SKM-1 treated with dmso at 0.1 percent for 144 hours (cell line): ENCODE measurements at regions not wholly inside any gene's neighbourhood (a gene's known extent, or its start where the extent isn't known, plus 50 kb on each side); places are given as distances from the start of the nearest gene placed in this dataset.

Experiments used
- DNase-seq: peaks from one replicate; lab custom pipeline; 2025; ENCODE audit not compliant: unreplicated experiment; lab: John Stamatoyannopoulos, UW

DNA sequence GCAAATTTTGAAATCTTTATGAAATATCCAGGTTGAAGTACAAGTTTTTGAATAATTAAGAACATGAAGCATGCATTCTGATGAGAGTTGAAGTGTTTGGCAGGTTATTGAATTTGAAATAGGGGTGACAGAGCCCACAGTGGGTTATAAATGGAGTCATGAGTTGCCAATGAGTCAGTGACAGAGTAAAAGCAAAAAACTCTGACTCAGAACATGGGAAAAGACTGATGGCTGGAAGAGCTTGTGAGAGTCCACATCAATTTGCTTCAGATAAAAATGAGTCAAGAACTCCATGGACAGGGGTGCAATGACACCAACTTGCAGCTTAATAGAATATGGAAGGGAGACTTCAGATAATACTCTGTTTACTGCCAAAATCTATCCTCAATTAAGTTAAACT lies 105.3 kb downstream of the SLC6A15 start:
- no peak for DNase-seq

DNA sequence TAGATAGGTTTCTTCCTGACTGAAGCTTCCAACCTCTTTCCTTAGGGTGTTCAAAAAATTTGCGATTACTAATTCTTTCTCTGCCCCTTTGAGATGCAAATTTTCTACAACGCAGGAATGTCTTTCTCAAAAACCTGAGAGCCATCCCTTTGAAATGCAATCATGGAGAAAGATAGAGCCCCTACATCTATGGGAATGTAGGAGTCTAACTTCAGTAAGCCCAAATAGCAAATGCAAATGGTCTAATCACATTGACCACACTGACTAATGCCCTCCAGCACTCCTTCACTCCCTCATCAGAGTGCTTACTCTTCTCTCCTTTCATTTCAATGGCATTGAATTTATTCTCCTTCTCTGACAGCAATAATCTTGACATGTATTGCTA lies 107.1 kb downstream of the SLC6A15 start:
- DNase-seq, result no peak

DNA sequence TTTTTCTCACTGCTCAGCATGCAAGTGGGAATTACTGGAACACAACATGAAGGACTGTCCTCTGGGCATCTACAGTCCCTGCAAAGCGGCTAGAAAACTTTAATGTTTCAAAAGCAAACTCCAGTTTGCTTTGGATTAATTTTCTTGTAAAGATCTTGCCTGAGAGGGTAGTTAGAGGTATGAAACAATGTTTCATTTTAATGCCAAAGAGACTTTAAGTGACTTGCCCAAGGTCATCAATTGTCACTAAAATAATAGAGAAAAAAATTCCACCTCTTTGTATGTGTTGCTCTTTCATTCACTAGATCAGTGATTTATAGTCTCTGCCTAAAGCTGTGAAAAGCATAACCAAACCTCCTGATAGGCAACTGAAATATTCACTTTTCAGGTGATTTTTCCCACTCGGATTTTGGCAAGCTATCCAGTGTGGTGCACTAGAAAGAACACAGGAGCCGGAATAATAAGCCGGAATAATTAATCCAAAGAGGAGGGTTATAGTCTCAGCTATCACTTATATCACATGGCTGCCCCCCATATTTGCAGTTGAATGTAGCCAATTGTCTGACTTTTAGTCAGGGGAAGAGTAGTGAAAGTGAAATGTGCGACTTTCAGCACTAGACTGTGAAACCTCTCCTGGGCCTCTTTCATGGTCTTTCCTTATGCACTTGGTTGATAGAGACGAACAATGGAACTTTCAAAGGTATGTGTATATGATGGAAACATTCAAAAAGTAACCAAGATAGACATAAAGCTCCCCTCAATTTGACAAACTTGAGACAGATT lies 107.7 kb downstream of the SLC6A15 start:
- DNase-seq, result no peak

- no peak for DNase-seq
Measured at GRCh38 chr12:84803661-84804060, 108.9 kb downstream of the SLC6A15 start.

- DNase-seq, result no peak
Measured at GRCh38 chr12:84802161-84802560, 110.4 kb downstream of the SLC6A15 start.

- no peak for DNase-seq
Measured at GRCh38 chr12:84793558-84794367, 118.8 kb downstream of the SLC6A15 start.

- no peak for DNase-seq
Measured at GRCh38 chr12:84791444-84791843, 121.2 kb downstream of the SLC6A15 start.

- DNase-seq, result no peak
Measured at GRCh38 chr12:84789184-84789583, 123.4 kb downstream of the SLC6A15 start.

- DNase-seq, result no peak
Measured at GRCh38 chr12:84787253-84787652, 125.3 kb downstream of the SLC6A15 start.

DNA sequence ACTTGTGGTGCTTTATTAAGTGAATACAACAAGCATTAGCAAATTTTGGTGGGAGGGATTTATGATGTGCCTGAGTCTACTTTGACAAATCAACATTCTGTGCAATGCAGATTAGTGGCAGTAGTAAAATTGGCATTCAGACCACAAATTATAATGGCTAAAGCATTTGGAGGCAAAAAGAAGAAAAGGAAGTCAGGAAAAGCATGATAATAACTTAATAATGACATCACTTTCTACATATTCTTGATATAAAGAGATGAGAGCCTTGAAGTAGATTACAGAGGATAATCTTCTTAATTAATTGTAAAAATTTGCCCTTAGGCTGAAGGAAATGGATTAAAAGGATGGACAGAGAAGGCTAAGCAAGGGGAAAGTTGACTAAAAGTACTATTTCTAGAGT lies 126.0 kb downstream of the SLC6A15 start:
- DNase-seq, result no peak

GRCh38 chr12:84785951-84786350 lies 126.6 kb downstream of the SLC6A15 start:
- no peak for DNase-seq

DNA sequence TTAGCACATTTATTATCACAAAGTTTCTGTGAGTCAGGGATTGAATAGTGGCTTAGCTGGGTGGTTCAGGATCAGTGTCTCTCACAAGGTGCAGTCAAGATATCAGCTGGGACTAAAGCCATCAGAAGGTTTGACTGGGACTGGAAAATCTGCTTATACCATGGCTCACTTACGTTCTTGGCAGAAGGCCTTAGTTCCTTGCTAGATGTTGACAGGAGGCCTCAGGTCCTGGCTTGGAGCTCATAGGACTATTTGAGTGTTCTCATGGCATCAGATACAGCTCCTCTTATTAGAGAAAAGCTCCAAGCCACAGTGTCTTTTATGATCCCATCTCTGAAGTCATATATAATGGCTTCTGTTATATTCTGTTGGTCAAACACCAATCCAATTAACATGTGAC lies 127.3 kb downstream of the SLC6A15 start:
- no peak for DNase-seq

- DNase-seq, result no peak
Measured at GRCh38 chr12:84779169-84779568, 133.4 kb downstream of the SLC6A15 start.

- DNase-seq, result no peak
Measured at GRCh38 chr12:84772281-84772680, 140.3 kb downstream of the SLC6A15 start.

DNA sequence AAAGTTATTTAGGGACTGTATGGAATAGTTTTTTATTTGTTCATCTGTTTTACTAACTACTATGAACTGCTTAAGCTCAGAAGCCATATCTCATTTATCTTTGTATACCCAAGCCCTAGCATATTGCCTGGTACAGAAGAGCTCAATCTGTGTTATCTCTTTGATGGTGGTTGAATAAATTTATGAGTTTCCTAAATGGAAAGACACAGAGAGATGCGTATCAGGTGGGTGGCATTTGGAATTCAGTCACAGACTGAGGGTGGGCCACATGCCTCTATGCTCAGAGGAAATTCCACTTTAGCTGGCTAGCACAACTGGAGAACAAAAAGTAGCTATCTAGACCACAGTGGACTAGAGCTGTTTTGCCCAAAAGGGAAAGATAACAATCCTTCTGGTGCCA lies 145.5 kb downstream of the SLC6A15 start:
- no peak for DNase-seq

- no peak for DNase-seq
Measured at GRCh38 chr12:84766375-84766774, 146.2 kb downstream of the SLC6A15 start.

DNA sequence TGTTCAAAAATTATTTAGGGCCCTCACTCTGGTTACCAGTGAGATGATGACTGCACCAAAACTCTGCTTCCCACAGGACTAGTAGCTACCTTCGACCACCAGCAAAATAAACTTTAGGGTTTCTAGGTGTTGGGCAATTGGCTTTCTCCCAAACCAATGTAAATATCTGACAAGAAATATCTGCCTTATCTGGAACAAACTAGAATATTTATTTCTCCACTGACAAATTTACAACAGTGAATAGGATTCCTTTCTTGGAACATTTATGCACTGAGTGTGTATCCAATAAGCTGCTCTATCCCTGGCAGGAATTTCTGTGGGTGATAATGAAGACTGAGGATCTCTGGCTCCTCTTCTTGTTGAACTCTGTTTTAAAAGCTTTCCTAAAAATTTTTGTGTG lies 148.6 kb downstream of the SLC6A15 start:
- DNase-seq, result no peak

- DNase-seq, result no peak
Measured at GRCh38 chr12:84763107-84763506, 149.5 kb downstream of the SLC6A15 start.

DNA sequence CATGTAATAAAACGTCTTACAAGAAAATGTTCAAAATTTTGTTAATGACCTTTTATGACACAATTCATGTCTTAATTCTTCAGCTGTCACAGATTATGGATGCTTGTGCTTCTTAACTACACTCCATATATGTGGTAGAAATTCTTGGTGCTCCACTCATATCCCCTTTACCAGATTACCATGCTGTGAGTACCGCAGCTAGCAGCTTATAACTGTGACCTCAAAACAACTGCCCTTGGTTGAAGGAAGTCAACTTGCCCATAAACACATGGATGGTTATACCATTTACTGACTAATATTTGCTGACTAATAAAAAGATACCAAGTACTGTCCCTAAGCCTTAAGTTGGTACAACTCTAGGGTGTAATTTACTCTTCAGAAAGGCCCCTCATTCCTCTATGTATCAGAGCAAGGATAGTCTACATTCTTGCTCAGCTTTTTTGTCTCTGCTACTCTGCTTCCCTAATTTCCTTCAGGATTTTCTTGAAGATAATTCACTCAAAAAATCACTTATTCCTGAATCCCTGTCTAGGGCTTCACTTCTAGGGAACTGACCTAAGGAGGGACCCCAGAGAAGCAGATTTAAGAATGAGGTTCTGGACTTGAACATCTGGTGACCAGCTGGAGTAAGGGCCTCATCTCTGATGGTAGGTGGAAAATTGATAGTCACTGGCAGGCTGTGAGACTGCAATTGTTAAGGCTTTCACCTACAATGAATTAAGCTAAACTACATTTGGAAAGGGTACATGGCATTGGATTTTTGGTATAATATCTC lies 152.3 kb downstream of the SLC6A15 start:
- DNase-seq, result no peak

- DNase-seq, result no peak
Measured at GRCh38 chr12:84757978-84758377, 154.6 kb downstream of the SLC6A15 start.

DNA sequence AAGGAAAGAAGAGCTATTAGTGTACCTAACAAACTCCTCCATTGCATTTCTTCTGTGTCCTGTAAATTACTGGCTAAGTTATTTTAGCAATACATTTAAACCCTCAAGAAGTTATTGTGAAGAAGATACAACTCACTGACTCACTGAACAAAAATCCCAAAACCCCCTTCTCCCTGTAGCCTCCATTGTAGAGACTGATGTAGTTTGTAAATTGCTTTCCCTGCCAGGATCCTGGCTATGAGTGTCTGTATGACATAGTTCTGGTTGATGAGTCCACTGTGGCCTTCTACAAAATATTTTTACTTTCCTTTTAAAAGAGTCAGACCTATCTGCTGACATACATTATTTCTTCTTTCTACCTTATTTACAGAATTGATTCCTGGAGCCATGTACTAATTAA lies 155.6 kb downstream of the SLC6A15 start:
- DNase-seq, result no peak

GRCh38 chr12:84745127-84745526 lies 167.5 kb downstream of the SLC6A15 start:
- DNase-seq, result no peak
